ENCODE measurements at regions not wholly inside any gene's neighbourhood (a gene's known extent, or its start where the extent isn't known, plus 50 kb on each side); places are given as distances from the start of the nearest gene placed in this dataset.
A peak's percentile ranks its signal among the peaks of the same experiment; 100 is the strongest.

GRCh38 chr2:136381245-136381644 is 263.3 kb upstream of the CXCR4 start:
- no peak for TF ChIP-seq CTCF (IDR thresholded peaks at IDR 0.05; ENCODE audit: insufficient read depth, missing control alignments)
- no peak for FAIRE-seq
- no peak for DNase-seq (ENCODE audit: insufficient read length, low spot score)

- peak; percentile 92 for TF ChIP-seq CTCF (IDR thresholded peaks at IDR 0.05; ENCODE audit: insufficient read depth, missing control alignments)
- no peak for DNase-seq (ENCODE audit: insufficient read length, low spot score)
- FAIRE-seq = peak; percentile 91
Observed at GRCh38 chr2:136378712-136379595, 261.0 kb upstream of the CXCR4 start.

GRCh38 chr2:136377423-136378382 is 259.8 kb upstream of the CXCR4 start:
- no peak for TF ChIP-seq CTCF (IDR thresholded peaks at IDR 0.05; ENCODE audit: insufficient read depth, missing control alignments)
- DNase-seq (ENCODE audit: insufficient read length, low spot score) = no peak
- FAIRE-seq = no peak

GRCh38 chr2:136376798-136377211 is 258.9 kb upstream of the CXCR4 start:
- no peak for TF ChIP-seq CTCF (IDR thresholded peaks at IDR 0.05; ENCODE audit: insufficient read depth, missing control alignments)
- no peak for FAIRE-seq
- DNase-seq (ENCODE audit: insufficient read length, low spot score) = no peak

GRCh38 chr2:136376211-136376610 is 258.3 kb upstream of the CXCR4 start:
- FAIRE-seq (no peak), DNase-seq (ENCODE audit: insufficient read length, low spot score) (no peak)
- no peak for TF ChIP-seq CTCF (IDR thresholded peaks at IDR 0.05; ENCODE audit: insufficient read depth, missing control alignments)

- DNase-seq (ENCODE audit: insufficient read length, low spot score) (no peak), FAIRE-seq (no peak)
- TF ChIP-seq CTCF (IDR thresholded peaks at IDR 0.05; ENCODE audit: insufficient read depth, missing control alignments) = no peak
Observed at GRCh38 chr2:136375017-136375901, 257.3 kb upstream of the CXCR4 start.
